Gastroesophageal sphincter (tissue), 3 donors: ENCODE measurements at regions not wholly inside any gene's neighbourhood (a gene's known extent, or its start where the extent isn't known, plus 50 kb on each side); places are given as distances from the start of the nearest gene placed in this dataset.

Experiments used
- CTCF ChIP-seq, 4 experiments: fragments of 200-600 bp in 2 of 4; fragments of 450-650 bp in 2 of 4; sonication (generic) in 1 of 4; IDR thresholded peaks; one replicate each; pipeline ENCODE4 v1.5.1; 2017 to 2019; ENCODE audit warnings: antibody characterized with exemption in 4 of 4, mild to moderate bottlenecking in 2 of 4, moderate library complexity in 2 of 4
- POLR2A ChIP-seq, 2 donors: fragments of 450-650 bp; IDR thresholded peaks; one replicate each; pipeline ENCODE4 v1.6.1; 2017; ENCODE audit warnings: antibody characterized with exemption in 2 of 2, mild to moderate bottlenecking in 2 of 2, moderate library complexity in 1 of 2

- no peak for TF ChIP-seq POLR2A (IDR thresholded peaks at IDR 0.05)
- no peak for TF ChIP-seq CTCF (IDR thresholded peaks at IDR 0.05)
Measured at GRCh38 chr4:92210906-92211305, 92.9 kb upstream of the GRID2 start.
